Stimulated activated CD8-positive, alpha-beta memory T cell treated with anti-CD3 and anti-CD28 coated beads, Interleukin-12 subunit alpha, Interleukin-12 subunit beta, amount 100 ng/mL, for 24 hours (primary cell): ENCODE measurements at regions not wholly inside any gene's neighbourhood (a gene's known extent, or its start where the extent isn't known, plus 50 kb on each side); places are given as distances from the start of the nearest gene placed in this dataset.
"Not testable (repeated sequence)": the region's sequence is repeated elsewhere in the genome, so short reads cannot be mapped to it uniquely, and the experiment has no call there.

Experiments used
- DNase-seq: peaks from one replicate; pipeline ENCODE4 v3.0.0-alpha.2; 2020; ENCODE audit errors: extremely low read depth

GRCh38 chr9:93879662-93880407 lies 75.3 kb downstream of the BARX1 start:
- DNase-seq: not testable (repeated sequence)

GRCh38 chr9:93875330-93875729 lies 79.8 kb downstream of the BARX1 start:
- no peak for DNase-seq

GRCh38 chr9:93874242-93874641 lies 80.9 kb downstream of the BARX1 start:
- no peak for DNase-seq

- DNase-seq: no peak
Measured at GRCh38 chr9:93871286-93871685, 83.9 kb downstream of the BARX1 start.

GRCh38 chr9:93869863-93870262 lies 85.3 kb downstream of the BARX1 start:
- DNase-seq: no peak

- no peak for DNase-seq
Measured at GRCh38 chr9:93869088-93869487, 86.1 kb downstream of the BARX1 start.

- DNase-seq: no peak
Measured at GRCh38 chr9:93865716-93866115, 89.4 kb downstream of the BARX1 start.

- DNase-seq: no peak
Measured at GRCh38 chr9:93865245-93865644, 89.9 kb downstream of the BARX1 start.

- DNase-seq: no peak
Measured at GRCh38 chr9:93864840-93865239, 90.3 kb downstream of the BARX1 start.

- no peak for DNase-seq
Measured at GRCh38 chr9:93864032-93864431, 91.1 kb downstream of the BARX1 start.

GRCh38 chr9:93862877-93863545 lies 92.1 kb downstream of the BARX1 start:
- no peak for DNase-seq

GRCh38 chr9:93861736-93862358 lies 93.3 kb downstream of the BARX1 start:
- DNase-seq: no peak

- no peak for DNase-seq
Measured at GRCh38 chr9:93860694-93861658, 94.2 kb downstream of the BARX1 start.

- DNase-seq: no peak
Measured at GRCh38 chr9:93859431-93860215, 95.5 kb downstream of the BARX1 start.

- no peak for DNase-seq
Measured at GRCh38 chr9:93857528-93857927, 97.6 kb downstream of the BARX1 start.

- no peak for DNase-seq
Measured at GRCh38 chr9:93852728-93853127, 102.4 kb downstream of the BARX1 start.

GRCh38 chr9:93846349-93846748 lies 108.8 kb downstream of the BARX1 start:
- no peak for DNase-seq

- no peak for DNase-seq
Measured at GRCh38 chr9:93843396-93843795, 111.8 kb downstream of the BARX1 start.

GRCh38 chr9:93830606-93831005 lies 124.5 kb downstream of the BARX1 start:
- DNase-seq: no peak

GRCh38 chr9:93830012-93830596 lies 125.1 kb downstream of the BARX1 start:
- no peak for DNase-seq
